Brain microvascular endothelial cell (primary cell): ENCODE measurements at regions not wholly inside any gene's neighbourhood (a gene's known extent, or its start where the extent isn't known, plus 50 kb on each side); places are given as distances from the start of the nearest gene placed in this dataset.

ENCODE experiments used
- DNase-seq: peaks from one replicate; pipeline ENCODE4 v3.0.0-alpha.2; 2020
- H3K27ac ChIP-seq: fragments of 250-450 bp; sonication (Bioruptor Pico); 2 replicates; pipeline ENCODE4 v1.5.1; 2020; ENCODE audit warnings: mild to moderate bottlenecking, moderate library complexity
- H3K27me3 ChIP-seq: fragments of 250-450 bp; sonication (Bioruptor Pico); replicated peaks from 2 replicates; pipeline ENCODE4 v1.5.1; 2020; ENCODE audit warnings: mild to moderate bottlenecking
- H3K36me3 ChIP-seq: fragments of 250-450 bp; sonication (Bioruptor Pico); replicated peaks from 2 replicates; pipeline ENCODE4 v1.5.1; 2020; ENCODE audit warnings: mild to moderate bottlenecking
- H3K4me3 ChIP-seq: 2 replicates; pipeline ENCODE4 v1.5.1; 2011; ENCODE audit warnings: low read depth, mild to moderate bottlenecking, control low read depth, low read length, moderate library complexity
- CTCF ChIP-seq: IDR thresholded peaks from 2 replicates; pipeline ENCODE4 v1.5.1; 2011; ENCODE audit warnings: low read depth, mild to moderate bottlenecking, moderate library complexity, low read length, control low read depth, inconsistent platforms; ENCODE audit errors: missing control alignments
- in situ Hi-C: cut with HindIII; loops from 2 replicates; pipeline ENCODE4 v1.10.0; 2017; ENCODE audit warnings: low sequenced_read_pairs, low pct_ligation_motif_present

- no peaks in the 10 kb centered on the region for H3K27me3 ChIP-seq
- H3K4me3 ChIP-seq = no peak overlapping the region
- H3K27ac ChIP-seq = no peak overlapping the region
- no peak for TF ChIP-seq CTCF
- DNase-seq = no peak
- H3K36me3 ChIP-seq = no peaks in the 10 kb centered on the region
- in situ Hi-C loops = no loop called here
These were observed 132.4 kb upstream of the MAFB start for GRCh38 chr20:40821429-40821828.

- TF ChIP-seq CTCF = no peak
- in situ Hi-C loops = no loop called here
- no peak overlapping the region for H3K27ac ChIP-seq
These were observed 137.7 kb upstream of the MAFB start for GRCh38 chr20:40826699-40827098.

GRCh38 chr20:40835321-40835720 is 146.3 kb upstream of the MAFB start:
- no peak for TF ChIP-seq CTCF
- in situ Hi-C loops = no loop called here
- H3K36me3 ChIP-seq = no peaks in the 10 kb centered on the region
- H3K27ac ChIP-seq = no peak overlapping the region
- DNase-seq = no peak
- no peaks in the 10 kb centered on the region for H3K27me3 ChIP-seq
- H3K4me3 ChIP-seq = no peak overlapping the region

More at GRCh38 chr20:40826699-40827098, 137.7 kb upstream of the MAFB start:
- Histone ChIP-seq H3K4me3 (no peak overlapping the region), H3K27me3 (no peaks in the 10 kb centered on the region), H3K36me3 (no peaks in the 10 kb centered on the region)
- no peak for DNase-seq

- Histone ChIP-seq H3K27ac (no peak overlapping the region), H3K36me3 (no peaks in the 10 kb centered on the region), H3K4me3 (no peak overlapping the region), H3K27me3 (no peaks in the 10 kb centered on the region)
- no peak for DNase-seq
- no peak for TF ChIP-seq CTCF
- in situ Hi-C loops = no loop called here
These were observed 149.5 kb upstream of the MAFB start for GRCh38 chr20:40838509-40838908.

- H3K27me3 ChIP-seq = no peaks in the 10 kb centered on the region
- in situ Hi-C loops = no loop called here
- H3K27ac ChIP-seq = no peak overlapping the region
- no peak overlapping the region for H3K4me3 ChIP-seq
- TF ChIP-seq CTCF = no peak
- no peak for DNase-seq
- no peaks in the 10 kb centered on the region for H3K36me3 ChIP-seq
These were observed 154.2 kb upstream of the MAFB start for GRCh38 chr20:40843251-40843650.

- Histone ChIP-seq H3K4me3 (no peak overlapping the region), H3K27ac (no peak overlapping the region), H3K27me3 (no peaks in the 10 kb centered on the region), H3K36me3 (no peaks in the 10 kb centered on the region)
- TF ChIP-seq CTCF = no peak
- in situ Hi-C loops = no loop called here
- DNase-seq = no peak
These were observed 155.3 kb upstream of the MAFB start for GRCh38 chr20:40844332-40844731.
